ENCODE measurements at regions not wholly inside any gene's neighbourhood (a gene's known extent, or its start where the extent isn't known, plus 50 kb on each side); places are given as distances from the start of the nearest gene placed in this dataset.
"Not testable (repeated sequence)": the region's sequence is repeated elsewhere in the genome, so short reads cannot be mapped to it uniquely, and the experiment has no call there.

DNA sequence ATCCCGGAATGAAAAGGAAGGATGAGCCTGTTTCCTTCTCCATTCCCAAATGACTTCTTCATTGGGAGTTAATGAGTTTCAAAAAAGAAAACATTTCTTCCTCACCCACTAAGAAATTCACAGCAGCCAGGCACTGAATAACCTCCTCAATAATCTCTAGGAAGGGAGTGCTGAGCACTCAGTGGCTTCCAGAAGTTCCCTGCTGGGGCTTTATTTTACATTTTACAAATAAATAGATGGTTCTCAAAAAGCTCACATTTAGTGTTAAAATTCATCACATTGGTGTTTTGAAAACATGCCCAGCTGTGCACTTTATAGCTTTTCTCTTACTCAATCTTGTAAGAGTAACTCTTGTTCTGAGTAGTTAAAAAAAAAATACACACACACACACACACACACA is 148.9 kb upstream of the PFKP start:
- no peak for DNase-seq

DNA sequence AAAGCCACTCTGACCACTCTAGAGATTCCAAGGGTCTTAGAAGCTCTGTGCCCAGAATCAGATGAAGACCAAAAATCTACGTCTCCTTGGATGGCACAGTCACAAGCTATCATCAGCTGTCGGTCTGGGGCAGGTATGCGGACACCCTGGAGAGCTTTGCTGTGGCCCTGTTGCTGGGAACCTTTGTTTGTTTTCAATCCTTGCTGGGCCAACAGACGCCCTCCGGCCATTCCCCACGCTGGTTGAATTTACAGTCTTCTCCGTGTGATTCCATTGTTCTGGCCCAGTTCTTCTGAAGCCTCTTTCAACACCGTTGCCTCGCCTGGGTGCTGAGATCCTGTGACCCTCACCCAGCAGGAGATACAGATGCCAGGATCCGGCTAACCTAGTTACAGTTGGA is 149.4 kb upstream of the PFKP start:
- no peak for DNase-seq

DNA sequence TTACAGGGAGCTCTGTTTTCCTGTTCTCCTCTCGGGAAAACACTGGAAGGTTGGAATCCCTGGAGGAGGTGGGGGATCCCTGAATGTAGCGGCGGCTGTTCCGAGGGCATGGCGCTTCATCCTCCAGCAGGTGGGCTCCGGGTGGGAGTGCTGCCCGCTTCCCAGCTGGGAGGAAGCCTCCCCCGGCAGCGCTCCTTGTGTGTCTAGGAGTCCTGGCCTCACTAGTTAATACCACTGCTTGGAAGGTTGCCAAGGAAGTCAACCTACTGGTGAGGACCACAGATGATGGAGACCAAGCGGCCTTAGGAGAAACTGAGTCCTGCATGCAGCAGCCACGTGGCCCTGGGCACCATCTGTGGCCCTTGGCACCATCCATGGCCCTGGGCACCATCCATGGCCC is 151.9 kb upstream of the PFKP start:
- DNase-seq: no peak

DNA sequence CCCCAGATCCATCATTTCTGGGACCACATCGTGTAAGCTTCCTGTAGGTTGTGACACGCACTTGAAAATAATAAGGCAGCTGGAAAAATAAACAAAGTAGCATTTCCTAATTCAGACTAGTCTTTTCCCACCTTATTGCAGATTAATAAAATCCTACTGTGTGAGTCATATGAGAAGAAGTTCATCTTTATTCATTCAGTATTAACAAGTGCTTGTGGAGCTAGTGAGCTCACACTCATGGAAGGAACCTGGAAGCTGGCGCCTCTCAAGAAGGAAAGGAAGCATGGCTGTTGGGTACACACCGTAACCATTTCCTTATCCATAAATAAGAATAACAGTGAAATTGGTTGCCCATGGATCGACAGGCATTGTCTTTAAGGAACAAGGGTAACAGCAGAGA is 152.6 kb upstream of the PFKP start:
- DNase-seq: no peak

DNA sequence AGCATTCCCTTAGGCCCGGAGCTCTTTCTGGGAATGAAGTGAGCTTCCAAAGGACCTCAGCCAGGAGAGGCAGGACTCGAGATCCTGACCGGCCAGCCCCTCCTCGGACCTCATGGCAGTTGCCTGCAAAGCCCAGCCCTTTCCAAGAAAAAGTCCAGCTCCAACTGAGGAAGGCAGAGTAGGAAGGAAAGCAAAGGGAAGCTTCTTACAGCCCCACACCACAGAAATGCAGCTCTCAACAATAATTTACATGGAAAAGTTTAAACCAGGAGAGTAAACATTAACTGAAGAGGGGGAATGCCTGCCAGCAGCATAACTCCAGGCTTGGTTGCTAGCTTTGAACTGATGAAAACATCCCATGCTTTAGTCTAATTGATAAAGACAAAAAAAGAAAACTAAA is 153.9 kb upstream of the PFKP start:
- no peak for DNase-seq

DNA sequence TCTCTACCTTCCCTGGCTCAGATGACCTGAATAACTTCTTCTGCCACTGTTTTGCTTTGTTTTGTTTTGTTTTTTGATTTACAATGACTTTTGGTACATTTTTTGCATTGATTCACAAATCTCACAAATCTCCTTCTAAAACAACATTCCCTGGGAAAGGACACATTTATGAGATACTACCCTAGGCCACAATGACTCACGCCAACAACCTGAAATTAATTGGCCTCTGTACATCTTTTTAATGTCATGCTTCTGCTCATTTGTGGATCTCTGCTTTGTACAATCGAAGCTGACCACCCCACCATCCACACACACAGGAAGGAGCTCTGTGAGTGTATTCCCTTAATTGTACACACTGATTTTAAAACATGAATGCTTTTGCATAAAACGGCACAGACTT is 156.7 kb upstream of the PFKP start:
- DNase-seq: no peak

DNA sequence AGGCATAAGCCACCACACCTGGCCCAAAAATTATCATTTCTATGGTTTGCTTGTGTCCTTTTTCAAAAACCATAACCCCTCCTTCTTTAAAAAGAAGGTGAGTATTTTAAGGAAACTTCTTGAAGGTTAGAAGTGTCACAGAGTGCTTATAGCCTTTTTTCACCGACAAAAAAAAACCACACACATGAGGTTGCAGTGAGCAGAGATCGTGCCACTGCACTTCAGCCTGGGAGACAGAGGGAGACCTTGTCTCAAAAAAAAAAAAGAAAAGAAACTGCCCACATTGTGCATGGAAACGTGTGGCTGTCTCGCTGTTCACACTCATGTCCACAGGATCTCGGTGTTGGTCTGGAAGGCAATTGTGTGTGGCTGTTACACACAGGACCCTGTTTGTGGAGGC is 157.4 kb upstream of the PFKP start:
- DNase-seq: no peak

DNA sequence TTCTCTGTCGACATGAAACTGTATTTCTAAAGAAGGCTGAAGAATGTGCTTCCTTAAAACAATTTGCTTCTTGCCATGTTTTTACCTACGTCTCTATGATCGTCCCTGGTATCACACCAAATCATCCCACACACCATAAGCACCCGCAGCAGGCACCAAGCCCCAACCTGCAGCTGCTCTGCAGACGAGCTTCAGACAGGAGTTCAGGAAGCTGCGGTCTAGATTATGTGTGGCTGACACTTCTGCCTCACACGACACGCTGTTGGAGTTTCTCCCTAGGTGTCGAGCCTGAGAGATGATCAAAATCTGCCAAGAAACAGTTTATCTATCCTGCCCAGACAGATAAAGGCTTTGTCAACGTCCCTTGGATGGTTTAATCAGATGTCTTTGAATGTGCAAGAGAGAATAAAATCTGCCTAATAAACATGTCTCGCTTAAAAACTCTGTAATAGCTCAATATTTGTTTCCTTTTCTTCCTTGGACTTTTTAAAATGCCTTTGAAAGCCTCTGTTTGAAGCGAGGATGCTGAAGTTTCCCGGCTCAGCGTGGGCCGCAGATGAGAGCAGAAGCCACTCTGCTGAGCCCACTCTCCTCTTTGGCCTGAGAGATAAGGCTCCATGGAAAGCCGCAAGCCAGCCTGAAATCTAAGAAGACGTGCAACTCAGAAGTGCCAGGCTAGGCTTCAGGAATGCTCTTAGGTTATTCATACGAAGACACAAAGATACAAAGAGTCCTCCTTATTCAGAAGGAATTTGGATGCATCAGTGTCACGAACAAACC is 158.3 kb upstream of the PFKP start:
- DNase-seq: no peak

DNA sequence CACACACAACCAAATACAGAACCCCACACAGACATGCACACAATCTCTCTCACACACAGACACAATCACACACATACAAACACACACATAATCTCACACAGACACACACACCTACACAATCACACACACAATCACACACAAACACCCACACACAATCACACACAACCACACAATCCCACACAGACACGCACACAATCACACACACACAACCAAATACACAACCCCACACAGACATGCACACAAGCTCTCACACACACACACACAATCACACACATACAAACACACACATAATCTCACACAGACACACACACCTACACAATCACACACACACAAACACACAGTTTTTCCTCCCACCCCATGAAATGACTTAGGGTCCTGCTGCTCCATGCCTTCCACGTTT is 160.4 kb upstream of the PFKP start:
- no peak for DNase-seq

DNA sequence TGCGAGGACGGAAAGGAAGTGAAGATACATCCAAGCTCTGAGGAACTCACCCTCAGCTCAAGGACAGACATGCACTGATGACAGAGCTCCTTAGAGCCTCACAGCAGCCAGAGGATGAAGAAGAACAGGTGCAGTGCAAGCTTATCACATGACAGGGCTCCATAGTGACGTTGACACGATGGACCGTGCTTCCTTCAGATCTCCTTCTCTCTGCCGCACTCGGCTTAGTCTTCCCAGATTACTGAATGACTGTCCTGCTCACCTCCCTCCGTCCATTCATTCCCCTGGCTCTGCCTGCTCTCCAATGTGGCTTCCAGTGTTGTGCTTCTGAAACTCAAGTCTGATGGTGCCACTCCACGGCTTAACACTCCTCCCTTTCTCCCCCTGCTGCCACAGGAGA is 161.5 kb upstream of the PFKP start:
- DNase-seq: no peak

DNA sequence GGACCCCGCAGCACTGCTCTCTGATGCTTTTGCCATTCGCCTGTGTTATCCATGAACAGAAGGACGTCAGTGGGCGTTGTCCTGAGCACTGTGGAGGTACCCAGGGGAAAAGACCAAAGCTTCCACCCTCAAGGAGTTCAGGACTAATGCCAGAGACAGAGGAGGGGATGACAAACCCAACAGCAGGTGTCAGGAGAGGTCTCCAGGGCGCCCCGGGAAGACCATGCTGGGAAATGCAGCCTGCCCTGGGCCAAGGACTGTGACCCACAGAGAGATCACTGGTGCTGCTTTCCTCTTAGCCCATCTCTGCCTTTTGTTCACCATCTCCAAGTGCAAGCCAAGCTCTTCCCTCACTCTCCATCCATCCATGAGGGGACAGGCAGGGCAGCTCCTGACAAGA is 166.8 kb upstream of the PFKP start:
- DNase-seq: no peak

DNA sequence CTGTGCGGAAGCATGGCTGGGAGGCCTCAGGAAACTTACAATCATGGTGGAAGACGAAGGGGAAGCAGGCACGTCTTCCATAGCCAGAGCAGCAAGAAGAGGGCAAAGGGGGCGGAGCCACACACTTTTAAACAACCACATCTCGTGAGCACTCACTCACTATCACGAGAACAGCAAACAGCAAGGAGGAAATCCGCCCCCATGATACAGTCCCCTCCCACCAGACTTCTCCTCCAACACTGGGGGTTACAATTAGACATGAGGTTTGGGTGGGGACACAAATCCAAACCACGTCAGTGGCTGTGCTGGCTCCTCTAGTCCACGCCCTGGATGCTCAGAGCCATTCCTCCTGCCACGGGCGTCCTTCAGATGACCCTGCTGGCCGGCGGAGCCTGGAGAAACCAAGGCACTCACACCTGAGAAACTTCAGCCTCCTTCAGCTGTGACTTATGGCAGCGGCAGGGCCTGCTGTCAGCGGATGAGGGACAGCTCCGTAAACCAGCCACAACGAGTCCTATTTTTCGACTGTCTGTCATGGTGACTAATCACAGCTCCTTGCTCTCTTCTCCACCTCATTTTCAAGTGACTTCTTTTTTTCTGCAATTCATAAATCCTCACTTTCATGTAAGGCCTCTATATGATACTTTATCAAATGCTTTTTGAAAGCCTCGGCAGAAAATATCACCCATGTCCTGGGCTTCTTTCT is 167.9 kb upstream of the PFKP start:
- DNase-seq: no peak

DNA sequence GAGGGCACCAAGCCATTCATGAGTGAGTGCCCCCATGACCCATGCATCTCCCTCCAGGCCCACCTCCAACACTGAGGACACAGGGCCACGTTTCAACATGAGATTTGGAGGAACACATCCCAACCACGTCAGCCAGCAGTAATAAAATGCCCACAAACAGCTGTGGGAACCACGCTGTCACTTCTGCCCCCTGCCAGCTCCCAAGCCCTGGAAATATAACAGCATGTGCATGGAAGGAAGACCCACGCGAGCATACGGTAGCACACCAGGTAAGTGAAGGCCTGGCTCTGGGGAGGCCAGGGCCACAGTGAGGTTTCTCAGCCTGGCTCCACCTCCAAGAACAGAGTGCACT is 168.9 kb upstream of the PFKP start:
- DNase-seq: no peak

DNA sequence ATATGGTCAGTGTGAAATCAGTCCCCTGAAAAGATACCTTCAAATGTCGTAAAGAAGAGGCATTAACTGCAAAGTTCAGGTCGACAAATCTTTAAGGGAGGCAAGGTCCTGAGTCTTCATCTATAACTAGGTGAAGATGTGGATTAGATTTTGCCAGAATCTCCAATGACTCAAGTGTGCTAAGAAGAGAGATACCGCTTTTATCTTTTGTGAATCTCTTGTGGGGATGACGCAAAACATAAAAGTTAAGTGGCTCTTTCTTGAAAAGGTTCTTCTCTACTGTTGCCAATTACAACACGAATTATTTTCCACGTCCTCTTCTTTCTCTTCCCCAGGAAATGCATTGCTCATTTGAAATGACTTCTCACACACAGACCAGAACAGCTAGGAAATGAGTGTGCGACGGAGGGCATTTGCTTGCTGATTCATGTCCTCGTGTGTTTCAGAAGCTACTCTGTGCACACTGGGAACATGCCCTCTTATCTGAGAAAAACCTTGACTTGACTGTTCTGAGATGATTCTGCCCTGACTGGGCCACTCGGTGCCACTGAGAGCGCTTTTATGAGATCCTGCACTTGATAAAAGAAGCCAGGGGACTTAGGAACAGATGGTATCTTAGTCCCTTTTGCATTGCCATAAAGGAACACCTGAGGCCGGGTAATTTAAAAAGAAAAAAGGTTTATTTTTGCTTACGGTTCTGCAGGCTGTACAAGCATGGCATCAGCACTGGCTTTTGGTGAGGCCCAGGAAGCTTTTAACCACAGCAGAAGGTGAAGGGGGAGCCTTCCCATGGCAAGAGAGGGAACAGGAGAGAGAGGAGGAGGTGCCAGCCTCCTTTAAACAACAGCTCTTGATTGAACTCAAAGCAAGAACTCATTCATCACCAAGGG is 169.5 kb upstream of the PFKP start:
- DNase-seq: peak; percentile 50

DNA sequence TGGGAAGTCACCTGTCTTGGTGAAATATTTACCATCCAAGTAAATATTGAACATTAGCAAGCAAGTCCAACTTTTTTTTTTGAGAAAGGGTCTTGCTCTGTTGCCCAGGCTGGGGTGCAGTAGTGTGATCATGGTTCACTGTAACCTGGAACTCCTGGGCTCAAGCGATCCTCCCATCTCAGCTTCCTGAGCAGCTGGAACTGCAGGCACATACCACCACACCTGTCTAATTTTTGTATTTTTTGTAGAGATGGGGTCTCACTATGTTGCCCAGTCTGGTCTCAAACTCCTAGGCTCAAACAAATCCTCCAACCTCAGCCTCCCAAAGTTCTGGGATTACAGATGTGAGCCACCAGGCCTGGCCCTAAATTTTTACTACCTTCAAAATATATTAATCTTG is 171.0 kb upstream of the PFKP start:
- DNase-seq: not testable (repeated sequence)

DNA sequence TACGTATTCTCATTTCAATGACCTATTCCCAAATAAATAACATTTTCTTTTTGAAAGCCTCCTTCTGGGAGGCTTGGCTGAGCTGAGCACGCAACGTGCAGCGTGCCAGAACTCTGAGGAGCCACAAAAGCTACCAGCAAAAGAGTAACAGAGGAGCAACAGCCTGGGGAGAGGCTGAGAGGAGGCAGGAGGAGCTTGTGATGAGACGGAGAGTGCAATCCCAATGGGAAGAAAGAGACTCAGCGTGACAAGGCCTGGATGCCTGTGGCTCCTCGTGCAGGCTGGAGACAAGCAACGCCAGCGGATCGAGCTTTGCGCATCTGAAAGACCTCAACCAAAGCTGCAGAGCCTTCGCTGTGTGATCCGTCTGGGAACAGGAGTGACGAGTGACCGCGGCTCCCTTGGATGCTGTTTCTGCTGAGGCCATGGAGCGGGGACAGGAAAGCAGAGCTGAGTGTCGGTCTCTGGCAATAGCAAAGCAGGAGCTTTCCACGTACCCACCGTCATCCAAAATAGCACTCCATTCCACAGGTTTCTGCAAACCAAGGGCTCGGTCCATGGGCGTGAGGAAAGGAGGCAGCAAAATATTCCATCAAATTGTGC is 171.7 kb upstream of the PFKP start:
- no peak for DNase-seq

DNA sequence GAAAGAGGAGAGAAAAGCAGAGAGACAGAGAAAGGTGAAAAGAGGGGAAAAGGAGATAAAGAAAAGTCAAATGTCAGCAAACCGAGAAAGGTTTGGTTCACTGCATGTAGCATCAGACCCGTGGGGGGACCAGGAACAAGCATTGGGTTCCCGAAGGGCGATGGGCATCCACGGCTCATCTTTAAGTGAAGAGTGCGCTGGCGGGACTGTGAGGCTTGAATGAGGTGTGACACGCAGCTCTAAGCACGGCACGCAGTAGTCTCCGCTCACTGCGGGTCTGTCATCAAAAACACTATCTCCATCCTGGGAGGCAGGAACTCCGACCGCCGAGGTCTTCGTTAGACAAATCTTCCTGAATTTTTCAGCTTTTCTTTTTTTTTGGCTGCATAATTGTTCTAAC is 173.4 kb upstream of the PFKP start:
- no peak for DNase-seq

DNA sequence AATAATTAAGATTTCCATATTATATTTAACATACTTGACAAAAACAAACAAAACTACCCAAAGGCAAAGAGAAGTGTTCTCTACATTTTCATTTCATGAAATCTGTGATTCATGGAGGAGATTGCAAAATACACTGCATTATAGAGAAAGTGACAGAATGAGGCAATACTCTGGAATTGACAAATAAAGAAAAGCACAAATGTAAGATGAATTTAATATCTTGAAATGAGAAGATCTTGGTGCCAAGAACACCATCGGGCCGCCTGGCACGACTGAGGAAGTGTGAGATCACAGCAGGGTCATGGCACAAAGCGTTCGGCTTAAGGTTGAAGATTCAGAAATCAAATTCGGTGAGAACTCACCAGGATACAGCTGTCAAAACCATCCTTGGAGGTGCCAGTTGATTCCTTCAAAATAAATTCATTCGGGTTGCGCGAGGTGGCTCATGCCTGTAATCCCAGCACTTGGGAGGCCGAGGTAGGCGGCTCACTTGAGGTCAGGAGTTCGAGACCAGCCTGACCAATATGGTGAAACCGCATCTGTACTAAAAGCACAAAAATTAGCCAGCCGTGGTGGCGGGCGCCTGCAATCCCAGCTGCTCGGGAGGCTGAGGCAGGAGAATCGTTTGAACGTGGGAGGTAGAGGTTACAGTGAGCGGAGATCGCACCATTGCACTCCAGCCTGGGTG is 174.0 kb upstream of the PFKP start:
- no peak for DNase-seq

DNA sequence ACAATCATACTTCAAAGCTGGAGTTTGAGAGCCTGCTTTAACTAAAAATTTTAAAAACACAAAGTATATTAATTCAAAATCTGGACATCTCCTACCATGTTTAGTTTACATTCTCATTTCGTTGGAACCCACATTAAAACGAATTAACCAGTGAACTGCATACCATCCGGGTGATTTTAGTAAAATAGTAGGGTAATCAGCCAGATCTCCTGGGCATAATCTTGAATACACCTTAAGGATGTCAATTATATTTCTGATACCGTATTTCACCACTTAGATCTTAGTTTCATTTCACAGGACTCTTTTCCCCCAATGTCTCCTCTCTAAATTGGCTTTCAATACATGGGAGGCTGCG is 175.6 kb upstream of the PFKP start:
- DNase-seq: no peak

DNA sequence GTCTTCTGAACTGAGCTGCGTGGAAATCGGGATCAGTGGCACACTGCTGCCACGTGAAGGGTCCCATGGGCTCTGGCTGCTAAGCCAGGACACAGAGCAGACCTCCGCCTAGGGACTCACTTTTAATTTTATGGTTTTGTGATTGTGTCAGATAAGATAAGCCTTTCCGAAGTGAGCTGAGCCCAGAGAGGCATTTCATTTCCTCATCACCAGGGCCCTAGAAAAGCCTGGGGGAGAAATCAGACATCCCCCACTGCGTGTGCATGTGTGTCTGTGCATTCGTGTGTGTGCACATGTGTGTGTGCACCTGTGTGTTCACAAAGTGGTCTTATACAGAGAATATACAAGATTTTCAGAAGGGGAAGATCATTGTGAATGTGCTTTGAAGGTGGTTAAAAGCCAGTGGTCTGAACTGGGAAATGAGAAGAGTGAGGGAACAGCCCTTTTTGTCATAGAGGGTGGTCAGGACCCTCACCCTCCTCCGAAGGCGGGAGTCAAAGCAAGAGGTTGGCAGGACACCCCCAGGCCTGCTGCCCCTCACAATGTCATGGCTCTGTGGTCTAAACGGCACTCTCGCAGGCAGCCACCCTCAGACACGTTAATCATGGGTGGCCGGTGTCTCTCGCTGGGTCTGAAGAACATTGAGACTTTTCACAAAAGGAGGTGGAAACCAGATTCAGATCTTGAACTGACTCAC is 176.1 kb upstream of the PFKP start:
- DNase-seq: no peak

DNA sequence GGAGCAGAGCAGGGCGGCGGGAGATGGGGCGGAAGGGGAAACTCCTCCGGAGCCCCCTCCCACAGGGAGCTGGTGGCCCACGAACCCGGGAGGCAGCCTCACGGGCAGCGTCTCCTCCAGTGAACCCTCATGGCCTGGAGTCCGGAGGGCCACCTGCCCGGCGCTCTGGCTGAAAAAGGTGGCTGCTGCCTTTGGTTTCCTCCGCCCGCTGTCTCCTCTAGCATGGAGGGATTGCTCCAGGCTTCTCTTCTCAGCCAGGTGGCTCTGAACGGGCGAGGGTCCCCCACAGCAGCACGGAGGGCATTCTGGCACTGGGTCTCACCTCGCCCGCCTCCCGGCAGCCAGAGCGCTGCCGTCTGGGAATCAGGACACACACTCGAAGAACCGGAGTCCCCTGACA is 177.3 kb upstream of the PFKP start:
- DNase-seq: no peak

DNA sequence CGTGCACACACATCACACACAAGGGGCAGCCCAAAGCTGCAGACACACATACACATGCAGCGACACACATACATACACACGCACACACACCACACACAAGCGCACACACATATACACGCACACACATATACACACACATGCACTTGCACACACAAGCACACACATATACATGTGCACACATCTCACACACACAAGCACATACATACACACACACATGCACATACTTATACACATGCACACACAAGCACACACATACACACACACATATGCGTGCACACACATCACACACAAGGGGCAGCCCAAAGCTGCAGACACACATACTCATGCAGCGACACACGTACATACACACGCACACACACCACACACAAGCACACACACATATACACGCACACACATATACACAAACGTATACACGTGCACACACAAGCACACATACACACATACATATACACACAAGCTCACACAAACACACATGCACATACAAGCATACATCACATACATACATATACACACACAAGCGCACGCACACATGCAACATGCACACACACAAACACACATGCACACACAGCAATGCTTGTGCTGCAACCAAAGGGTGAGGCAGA is 178.8 kb upstream of the PFKP start:
- DNase-seq: no peak

All from NCI-H2171 treated with DMSO at 0.1 percent for 48 hours (cell line).